ENCODE measurements at regions not wholly inside any gene's neighbourhood (a gene's known extent, or its start where the extent isn't known, plus 50 kb on each side); places are given as distances from the start of the nearest gene placed in this dataset.

DNA sequence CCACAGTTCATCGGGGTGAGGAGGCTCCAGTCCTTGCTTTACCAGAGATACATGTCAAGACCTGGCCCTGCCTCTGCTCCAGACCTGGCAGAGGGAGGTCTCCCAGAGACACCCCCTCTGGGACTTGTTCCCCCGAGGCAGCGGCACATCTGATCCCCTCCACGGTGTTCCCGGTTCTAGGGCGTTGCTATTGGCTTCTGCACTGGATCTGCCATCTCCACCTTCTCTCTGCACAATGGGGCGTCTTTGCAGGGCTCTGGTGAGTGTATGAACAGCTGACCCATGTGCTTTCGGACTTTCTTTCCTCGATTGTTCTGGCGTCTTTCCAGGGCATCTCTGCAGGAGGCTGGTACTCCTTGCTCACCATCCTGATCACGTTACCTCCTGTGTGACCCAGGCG lies 930.4 kb downstream of the TBC1D22A start:
- TF ChIP-seq, protein P1, sequence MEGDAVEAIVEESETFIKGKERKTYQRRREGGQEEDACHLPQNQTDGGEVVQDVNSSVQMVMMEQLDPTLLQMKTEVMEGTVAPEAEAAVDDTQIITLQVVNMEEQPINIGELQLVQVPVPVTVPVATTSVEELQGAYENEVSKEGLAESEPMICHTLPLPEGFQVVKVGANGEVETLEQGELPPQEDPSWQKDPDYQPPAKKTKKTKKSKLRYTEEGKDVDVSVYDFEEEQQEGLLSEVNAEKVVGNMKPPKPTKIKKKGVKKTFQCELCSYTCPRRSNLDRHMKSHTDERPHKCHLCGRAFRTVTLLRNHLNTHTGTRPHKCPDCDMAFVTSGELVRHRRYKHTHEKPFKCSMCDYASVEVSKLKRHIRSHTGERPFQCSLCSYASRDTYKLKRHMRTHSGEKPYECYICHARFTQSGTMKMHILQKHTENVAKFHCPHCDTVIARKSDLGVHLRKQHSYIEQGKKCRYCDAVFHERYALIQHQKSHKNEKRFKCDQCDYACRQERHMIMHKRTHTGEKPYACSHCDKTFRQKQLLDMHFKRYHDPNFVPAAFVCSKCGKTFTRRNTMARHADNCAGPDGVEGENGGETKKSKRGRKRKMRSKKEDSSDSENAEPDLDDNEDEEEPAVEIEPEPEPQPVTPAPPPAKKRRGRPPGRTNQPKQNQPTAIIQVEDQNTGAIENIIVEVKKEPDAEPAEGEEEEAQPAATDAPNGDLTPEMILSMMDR (IDR thresholded peaks at IDR 0.05) = no peak
- no peak for TF ChIP-seq POLR2A (IDR thresholded peaks at IDR 0.05)

Measured in adrenal gland (tissue), 5 donors.